ENCODE measurements at regions not wholly inside any gene's neighbourhood (a gene's known extent, or its start where the extent isn't known, plus 50 kb on each side); places are given as distances from the start of the nearest gene placed in this dataset.

GRCh38 chr11:27571154-27571810 lies 64.7 kb upstream of the LIN7C start:
- Histone ChIP-seq H3K9me1 (replicated peaks; ENCODE audit: control insufficient read depth, extremely low read depth, insufficient read depth, low read length) (no peaks in the 10 kb centered on the region), H3K36me3 (ENCODE audit: control insufficient read depth in 2 of 2, extremely low read depth in 1 of 2, insufficient read depth in 2 of 2, low read length in 2 of 2) (no peaks in the 10 kb centered on the region), H3K9me3 (replicated peaks; ENCODE audit: control insufficient read depth, insufficient read depth, low read length) (no peaks in the 10 kb centered on the region), H3K27me3 (ENCODE audit: control insufficient read depth in 2 of 2, insufficient read depth in 2 of 2, low read length in 2 of 2) (peaks cover 0 to 7% of the 10 kb centered on the region in 2 experiments), H2AFZ (ENCODE audit: low read depth, low read length) (no peak overlapping the region), H3K4me3 (replicated peaks in 1 of 3; ENCODE audit: insufficient read depth in 1 of 3, low read depth in 1 of 3, low read length in 3 of 3) (no peak overlapping the region), H3K27ac (ENCODE audit: insufficient read depth, low read depth, low read length) (no peak overlapping the region), H3K4me2 (ENCODE audit: insufficient read depth, low read length) (no peak overlapping the region), H3K9ac (replicated peaks; ENCODE audit: extremely low read depth, insufficient read depth, low read length) (no peak overlapping the region), H3K4me1 (ENCODE audit: control insufficient read depth, extremely low read depth, insufficient read depth, low read length) (no peaks in the 10 kb centered on the region), H3K79me2 (ENCODE audit: control insufficient read depth, insufficient read depth, low read length) (no peaks in the 10 kb centered on the region), H4K20me1 (replicated peaks; ENCODE audit: control insufficient read depth, extremely low read depth, insufficient read depth, low read length) (no peaks in the 10 kb centered on the region)
- dilution Hi-C loops (cut with MboI; ENCODE audit: extremely low pct_ligation_motif_present, low sequenced_read_pairs) (no loop called here), intact Hi-C loops (cut with micrococcal nuclease) (no loop called here)
- TF ChIP-seq CTCF (IDR thresholded peaks at IDR 0.05; ENCODE audit: extremely low read depth in 1 of 2, insufficient read depth in 1 of 2, low read depth in 1 of 2, low read length in 2 of 2): no peak
- no peak for TF ChIP-seq MAX (IDR thresholded peaks at IDR 0.05; ENCODE audit: insufficient read depth, insufficient read length)
- TF ChIP-seq POLR2A (IDR thresholded peaks at IDR 0.05; ENCODE audit: low read depth, low read length): no peak
- TF ChIP-seq GATA2 (IDR thresholded peaks at IDR 0.05; ENCODE audit: insufficient read depth, insufficient read length, low read depth, low read length): no peak
- TF ChIP-seq FOS (IDR thresholded peaks at IDR 0.05; ENCODE audit: borderline replicate concordance, insufficient read depth, low read length): no peak
- TF ChIP-seq JUN (IDR thresholded peaks at IDR 0.05; ENCODE audit: borderline replicate concordance, insufficient read depth, insufficient read length, low read depth): no peak
- TF ChIP-seq MYC (IDR thresholded peaks at IDR 0.05; ENCODE audit: low read depth, low read length): no peak
- no peak for TF ChIP-seq POLR2AphosphoS5 (IDR thresholded peaks at IDR 0.05; ENCODE audit: insufficient read depth, low read depth, low read length)
- no peak for TF ChIP-seq EZH2 (IDR thresholded peaks at IDR 0.05; ENCODE audit: borderline replicate concordance, low read depth, low read length, severe bottlenecking)
- BruUV-seq (replicated peaks): no TSS peak
- FAIRE-seq (no peak), DNase-seq (ENCODE audit: low read depth, low spot score) (no peak)
- CTCF ChIA-PET: no interaction called here
- POLR2A ChIA-PET: no interaction called here

All from endothelial cell of umbilical vein (primary cell).